NOMO-1 (cell line): ENCODE measurements at regions not wholly inside any gene's neighbourhood (a gene's known extent, or its start where the extent isn't known, plus 50 kb on each side); places are given as distances from the start of the nearest gene placed in this dataset.

Source experiments
- DNase-seq, 2 experiments: peaks; one replicate each; lab custom pipeline; 2025; ENCODE audit not compliant: unreplicated experiment in 2 of 2; lab: John Stamatoyannopoulos, UW

- no peak for DNase-seq
These were observed 125.9 kb upstream of the PPARGC1A start for GRCh38 chr4:24015782-24016181.

- DNase-seq, result no peak
These were observed 124.0 kb upstream of the PPARGC1A start for GRCh38 chr4:24013668-24014422.

GRCh38 chr4:24010994-24011393 lies 121.1 kb upstream of the PPARGC1A start:
- DNase-seq, result no peak

GRCh38 chr4:24010573-24010972 lies 120.7 kb upstream of the PPARGC1A start:
- no peak for DNase-seq

- no peak for DNase-seq
These were observed 118.0 kb upstream of the PPARGC1A start for GRCh38 chr4:24007860-24008261.

GRCh38 chr4:24006269-24006668 lies 116.4 kb upstream of the PPARGC1A start:
- DNase-seq, result no peak

- no peak for DNase-seq
These were observed 114.1 kb upstream of the PPARGC1A start for GRCh38 chr4:24003926-24004325.

GRCh38 chr4:24003496-24003895 lies 113.6 kb upstream of the PPARGC1A start:
- DNase-seq, result no peak

- DNase-seq, result no peak
These were observed 112.6 kb upstream of the PPARGC1A start for GRCh38 chr4:24002330-24002966.

GRCh38 chr4:24001486-24002329 lies 111.9 kb upstream of the PPARGC1A start:
- DNase-seq, result no peak

GRCh38 chr4:24000470-24000831 lies 110.6 kb upstream of the PPARGC1A start:
- no peak for DNase-seq

- DNase-seq, result no peak
These were observed 110.0 kb upstream of the PPARGC1A start for GRCh38 chr4:23999714-24000469.

GRCh38 chr4:23993373-23993772 lies 103.5 kb upstream of the PPARGC1A start:
- no peak for DNase-seq

- no peak for DNase-seq
These were observed 101.6 kb upstream of the PPARGC1A start for GRCh38 chr4:23991444-23991843.

- DNase-seq, result no peak
These were observed 96.4 kb upstream of the PPARGC1A start for GRCh38 chr4:23986270-23986669.

- DNase-seq, result no peak
These were observed 91.5 kb upstream of the PPARGC1A start for GRCh38 chr4:23981328-23981727.

- DNase-seq, result no peak
These were observed 89.7 kb upstream of the PPARGC1A start for GRCh38 chr4:23979534-23979933.

- no peak for DNase-seq
These were observed 88.2 kb upstream of the PPARGC1A start for GRCh38 chr4:23978002-23978401.

- DNase-seq, result no peak
These were observed 86.6 kb upstream of the PPARGC1A start for GRCh38 chr4:23976423-23976822.

- DNase-seq, result no peak
These were observed 83.5 kb upstream of the PPARGC1A start for GRCh38 chr4:23973308-23973855.

- DNase-seq, result no peak
These were observed 83.0 kb upstream of the PPARGC1A start for GRCh38 chr4:23972805-23973204.
